PC-3 (cell line): ENCODE measurements at regions not wholly inside any gene's neighbourhood (a gene's known extent, or its start where the extent isn't known, plus 50 kb on each side); places are given as distances from the start of the nearest gene placed in this dataset.

ENCODE experiments used
- ATAC-seq: fragments of 200-7000 bp; cut with Tn5 transposase; 2 replicates; pipeline ENCODE4 v1.9.1; 2020; ENCODE audit warnings: mild to moderate bottlenecking, moderate library complexity
- BruUV-seq: library from RNA; stranded (reverse); fragments of 400-500 nt; replicated peaks from 2 replicates; lab custom pipeline; 2021; lab: Mats Ljungman, UMichigan
- CTCF ChIA-PET: fragments of 300-600 bp; sonication (Branson Sonifier 250); formaldehyde crosslinking; loops from one replicate; lab custom pipeline; 2022; ENCODE audit warnings: antibody characterized with exemption; lab: Charles Lee
- POLR2A ChIA-PET: fragments of 300-600 bp; sonication (Branson Sonifier 250); formaldehyde crosslinking; loops from one replicate; lab custom pipeline; 2022; ENCODE audit warnings: antibody characterized with exemption; ENCODE audit not compliant: unreplicated experiment; lab: Charles Lee
- DNase-seq: peaks from one replicate; pipeline ENCODE4 v3.0.0-alpha.2; 2015
- H2AFZ ChIP-seq: fragments of 300-600 bp; sonication (generic); 2 replicates; pipeline ENCODE4 v1.6.0; 2016; ENCODE audit warnings: antibody characterized with exemption, low read length
- H3F3A ChIP-seq: fragments of 300-600 bp; sonication (generic); one replicate; pipeline ENCODE4 v1.6.0; 2017; ENCODE audit warnings: antibody characterized with exemption, low read length, control low read depth, mild to moderate bottlenecking; ENCODE audit not compliant: unreplicated experiment
- H3K27ac ChIP-seq: fragments of 300-600 bp; sonication (generic); 2 replicates; pipeline ENCODE4 v1.5.1; 2016; ENCODE audit warnings: mild to moderate bottlenecking, low read length
- H3K27me3 ChIP-seq: fragments of 300-600 bp; sonication (generic); 2 replicates; pipeline ENCODE4 v1.6.1; 2016; ENCODE audit warnings: low read length, mixed read lengths
- H3K36me3 ChIP-seq: fragments of 300-600 bp; sonication (generic); 2 replicates; pipeline ENCODE4 v1.6.1; 2016; ENCODE audit warnings: low read depth, mixed run types, low read length, mixed read lengths
- H3K4me1 ChIP-seq: fragments of 300-600 bp; sonication (generic); 2 replicates; pipeline ENCODE4 v1.5.1; 2016; ENCODE audit warnings: low read length; ENCODE audit not compliant: insufficient read depth
- H3K4me2 ChIP-seq: fragments of 300-600 bp; sonication (generic); 2 replicates; pipeline ENCODE4 v1.6.0; 2016; ENCODE audit warnings: low read length
- H3K4me3 ChIP-seq: fragments of 300-600 bp; sonication (generic); 2 replicates; pipeline ENCODE4 v1.5.1; 2016; ENCODE audit warnings: mild to moderate bottlenecking, low read length, mixed read lengths
- H3K79me2 ChIP-seq: fragments of 300-600 bp; sonication (generic); 2 replicates; pipeline ENCODE4 v1.6.1; 2017; ENCODE audit warnings: low read length, mixed read lengths
- H3K9ac ChIP-seq: fragments of 300-600 bp; sonication (generic); 2 replicates; pipeline ENCODE4 v1.6.0; 2016; ENCODE audit warnings: mild to moderate bottlenecking, low read length
- H3K9me2 ChIP-seq: fragments of 300-600 bp; sonication (generic); replicated peaks from 2 replicates; pipeline ENCODE4 v1.6.1; 2016; ENCODE audit warnings: mixed run types, low read length, mixed read lengths
- H3K9me3 ChIP-seq: fragments of 300-600 bp; sonication (generic); 2 replicates; pipeline ENCODE4 v1.6.1; 2016; ENCODE audit warnings: low read length, mixed read lengths
- H4K20me1 ChIP-seq: fragments of 300-600 bp; sonication (generic); 2 replicates; pipeline ENCODE4 v1.6.1; 2016; ENCODE audit warnings: low read length, mixed read lengths
- CTCF ChIP-seq: fragments of 300-600 bp; sonication (generic); conservative IDR thresholded peaks from 2 replicates; pipeline ENCODE4 v1.5.1; 2017; ENCODE audit warnings: antibody characterized with exemption, low read depth, mild to moderate bottlenecking, low read length
- EZH2 ChIP-seq: fragments of 300-600 bp; sonication (generic); IDR thresholded peaks from one replicate; pipeline ENCODE4 v1.6.1; 2017; ENCODE audit warnings: antibody characterized with exemption, mild to moderate bottlenecking, low read length; ENCODE audit not compliant: unreplicated experiment
- EZH2phosphoT487 ChIP-seq: fragments of 300-600 bp; sonication (generic); IDR thresholded peaks from 2 replicates; pipeline ENCODE4 v1.6.1; 2018; ENCODE audit warnings: mild to moderate bottlenecking, antibody characterized with exemption, low read length, borderline replicate concordance
- intact Hi-C: fragments of 100-400 bp; cut with micrococcal nuclease; formaldehyde crosslinking; loops from 2 replicates; pipeline ENCODE4 v1.9.0; 2023

GRCh38 chr6:159378411-159379328, 209.5 kb downstream of the FNDC1 start:
- BruUV-seq, result no TSS peak
- Histone ChIP-seq H3K79me2 (no peaks in the 10 kb centered on the region), H3K4me1 (no peaks in the 10 kb centered on the region), H3K27ac (no peak overlapping the region), H3K9me3 (no peaks in the 10 kb centered on the region), H3K4me2 (no peak overlapping the region), H3K27me3 (peaks cover 72% of the 10 kb centered on the region), H4K20me1 (no peaks in the 10 kb centered on the region), H3K36me3 (no peaks in the 10 kb centered on the region), H3K4me3 (no peak overlapping the region), H3K9ac (no peak overlapping the region), H3K9me2 (no peaks in the 10 kb centered on the region), H3F3A (no peaks in the 10 kb centered on the region), H2AFZ (no peak overlapping the region)
- ChIA-PET POLR2A (no interaction called here), CTCF (no interaction called here)
- no peak for ATAC-seq
- intact Hi-C loops, result no loop called here
- TF ChIP-seq EZH2phosphoT487, result no peak
- DNase-seq, result no peak

- no peak overlapping the region for H3K27ac ChIP-seq
- no peak for ATAC-seq
- H3K9me2 ChIP-seq, result no peaks in the 10 kb centered on the region
- no TSS peak for BruUV-seq
- H3K36me3 ChIP-seq, result no peaks in the 10 kb centered on the region
- H3K4me3 ChIP-seq, result no peak overlapping the region
- H3K4me1 ChIP-seq, result no peaks in the 10 kb centered on the region
- no peak overlapping the region for H2AFZ ChIP-seq
- CTCF ChIA-PET, result no interaction called here
- no peaks in the 10 kb centered on the region for H4K20me1 ChIP-seq
- no peaks in the 10 kb centered on the region for H3K79me2 ChIP-seq
- H3F3A ChIP-seq, result no peaks in the 10 kb centered on the region
- H3K27me3 ChIP-seq, result peaks cover 61% of the 10 kb centered on the region
- POLR2A ChIA-PET, result no interaction called here
- H3K9me3 ChIP-seq, result no peaks in the 10 kb centered on the region
- no peak overlapping the region for H3K4me2 ChIP-seq
- no peak overlapping the region for H3K9ac ChIP-seq
- no peak for TF ChIP-seq EZH2phosphoT487
- TF ChIP-seq CTCF, result no peak
- TF ChIP-seq EZH2, result no peak
- intact Hi-C loops, result no loop called here
- no peak for DNase-seq
Measured at GRCh38 chr6:159376516-159377158, 207.4 kb downstream of the FNDC1 start.

GRCh38 chr6:159375014-159375413, 205.8 kb downstream of the FNDC1 start:
- Histone ChIP-seq H3K9me3 (no peaks in the 10 kb centered on the region), H2AFZ (no peak overlapping the region), H3K79me2 (no peaks in the 10 kb centered on the region), H3K27me3 (peaks cover 51% of the 10 kb centered on the region), H3K4me1 (no peaks in the 10 kb centered on the region), H4K20me1 (no peaks in the 10 kb centered on the region), H3F3A (no peaks in the 10 kb centered on the region), H3K27ac (no peak overlapping the region), H3K4me3 (no peak overlapping the region), H3K9me2 (no peaks in the 10 kb centered on the region), H3K4me2 (no peak overlapping the region), H3K9ac (no peak overlapping the region), H3K36me3 (no peaks in the 10 kb centered on the region)
- DNase-seq (no peak), ATAC-seq (no peak)
- intact Hi-C loops, result no loop called here
- CTCF ChIA-PET, result no interaction called here
- BruUV-seq, result no TSS peak
- POLR2A ChIA-PET, result no interaction called here
- TF ChIP-seq EZH2phosphoT487 (no peak), CTCF (no peak), EZH2 (no peak)
